ENCODE measurements at regions not wholly inside any gene's neighbourhood (a gene's known extent, or its start where the extent isn't known, plus 50 kb on each side); places are given as distances from the start of the nearest gene placed in this dataset.

- no peak for TF ChIP-seq ZFX (IDR thresholded peaks at IDR 0.05)
- no peak for TF ChIP-seq CTCF (conservative IDR thresholded peaks at IDR 0.05)
- H3K27ac ChIP-seq = no peak overlapping the region
Measured at GRCh38 chr14:78090864-78091263, 79.3 kb upstream of the NRXN3 start.

DNA sequence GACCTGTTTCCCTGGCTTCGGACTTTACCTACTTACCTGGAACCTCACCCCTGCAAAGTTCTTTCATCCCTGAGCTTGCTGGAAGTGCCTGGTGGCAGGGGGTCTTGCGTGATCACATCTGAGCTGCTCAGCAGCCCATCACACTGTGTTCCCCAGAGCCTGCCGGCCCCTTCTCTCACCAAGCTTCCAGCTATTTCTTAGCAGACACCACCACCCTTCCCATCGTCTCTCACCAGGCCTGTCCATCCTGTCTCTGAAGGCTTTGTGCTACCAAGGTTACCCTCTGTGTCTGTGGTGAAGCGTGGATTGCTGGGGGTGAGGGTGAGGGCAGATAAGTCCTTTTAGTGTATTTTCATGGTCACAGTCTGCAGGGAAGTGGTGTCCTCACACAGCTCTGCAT is 78.8 kb upstream of the NRXN3 start:
- TF ChIP-seq ZFX (IDR thresholded peaks at IDR 0.05) (no peak), CTCF (conservative IDR thresholded peaks at IDR 0.05) (no peak)
- no peak overlapping the region for H3K27ac ChIP-seq

DNA sequence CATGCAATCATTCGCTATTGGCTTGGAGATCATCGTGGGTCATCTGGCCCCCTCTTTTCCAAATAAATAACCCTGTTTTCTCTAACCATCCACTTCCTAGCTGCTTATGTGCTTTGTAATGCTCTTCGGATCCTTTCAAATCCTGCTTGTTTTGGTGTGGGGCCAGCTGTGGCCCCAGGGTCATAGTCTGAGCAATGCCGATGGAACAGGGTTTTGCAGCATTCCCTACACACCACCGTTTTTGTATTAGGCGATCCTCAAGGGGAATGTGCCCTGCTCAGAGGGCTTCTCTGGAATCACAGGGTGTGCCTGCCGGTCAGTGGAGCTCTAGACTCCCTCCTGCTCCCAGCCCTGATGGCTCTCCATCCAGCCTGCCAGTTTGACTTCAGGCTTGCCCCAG is 78.1 kb upstream of the NRXN3 start:
- no peak for TF ChIP-seq CTCF (conservative IDR thresholded peaks at IDR 0.05)
- TF ChIP-seq ZFX (IDR thresholded peaks at IDR 0.05) = no peak
- H3K27ac ChIP-seq = no peak overlapping the region

DNA sequence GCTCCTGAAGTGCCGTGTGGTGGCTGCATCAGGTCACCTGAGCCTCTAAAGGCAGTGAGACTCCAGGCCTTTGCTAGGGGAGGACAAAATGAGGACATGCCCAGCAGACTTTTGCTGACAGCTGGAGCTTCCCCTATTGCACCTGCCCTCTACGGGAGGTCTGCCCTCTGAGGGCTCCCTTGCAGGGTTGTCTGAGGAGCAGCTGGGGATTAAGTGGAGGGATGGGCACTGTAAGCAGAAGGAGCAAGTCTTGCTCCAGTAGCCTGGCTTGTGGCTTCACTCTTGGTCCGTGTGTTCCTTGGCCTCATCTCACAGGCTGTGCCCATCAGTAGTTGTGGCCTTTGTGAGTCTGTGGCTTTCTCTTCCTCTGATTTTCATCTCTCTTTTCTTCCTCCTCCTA is 66.9 kb upstream of the NRXN3 start:
- TF ChIP-seq CTCF (conservative IDR thresholded peaks at IDR 0.05) = no peak
- no peak for TF ChIP-seq ZFX (IDR thresholded peaks at IDR 0.05)
- no peak overlapping the region for H3K27ac ChIP-seq

- H3K27ac ChIP-seq = no peak overlapping the region
- no peak for TF ChIP-seq CTCF (conservative IDR thresholded peaks at IDR 0.05)
- TF ChIP-seq ZFX (IDR thresholded peaks at IDR 0.05) = no peak
Measured at GRCh38 chr14:78104160-78104559, 66.0 kb upstream of the NRXN3 start.

DNA sequence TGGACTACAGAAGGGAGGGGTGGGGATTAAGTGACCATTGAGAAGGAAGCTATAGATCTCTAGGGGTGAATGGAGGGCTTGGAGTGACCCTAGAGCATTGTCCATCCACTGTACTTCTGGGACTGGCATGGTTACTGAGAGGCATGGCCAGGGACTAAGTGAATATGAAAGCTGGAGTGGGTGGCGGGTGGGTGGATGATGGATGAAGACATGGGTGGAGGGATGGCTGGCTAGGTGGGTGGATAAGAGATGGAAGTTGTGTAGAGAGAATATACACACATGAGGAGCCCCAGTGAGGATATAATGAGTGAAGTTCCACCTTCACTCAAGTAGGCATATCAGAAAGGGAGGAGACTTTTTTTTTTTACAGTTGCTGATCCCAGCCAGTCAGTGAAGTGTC is 65.5 kb upstream of the NRXN3 start:
- TF ChIP-seq CTCF (conservative IDR thresholded peaks at IDR 0.05) = no peak
- no peak for TF ChIP-seq ZFX (IDR thresholded peaks at IDR 0.05)
- no peak overlapping the region for H3K27ac ChIP-seq

DNA sequence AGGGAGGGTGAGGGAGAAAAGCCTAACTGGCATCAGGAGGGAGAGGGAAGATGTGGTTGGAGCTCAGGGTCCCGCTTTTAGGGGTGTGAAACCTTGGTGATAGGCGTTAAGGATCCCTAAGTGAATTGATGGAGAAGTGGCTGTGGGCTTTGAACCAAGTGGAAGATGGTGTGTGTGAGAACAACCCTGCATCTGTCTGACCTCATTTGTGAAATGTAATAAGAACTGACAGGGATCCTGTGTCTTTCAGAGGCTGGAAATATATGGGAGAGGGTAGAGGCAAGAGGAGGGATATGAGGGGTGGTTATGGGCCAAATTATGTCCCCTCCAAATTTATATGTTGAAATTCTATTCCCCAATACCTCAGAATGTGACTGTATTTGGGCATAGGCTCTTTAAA is 63.8 kb upstream of the NRXN3 start:
- TF ChIP-seq CTCF (conservative IDR thresholded peaks at IDR 0.05) = no peak
- TF ChIP-seq ZFX (IDR thresholded peaks at IDR 0.05) = no peak
- H3K27ac ChIP-seq = no peak overlapping the region
